ENCODE measurements at regions not wholly inside any gene's neighbourhood (a gene's known extent, or its start where the extent isn't known, plus 50 kb on each side); places are given as distances from the start of the nearest gene placed in this dataset.
"Not testable (repeated sequence)": the region's sequence is repeated elsewhere in the genome, so short reads cannot be mapped to it uniquely, and the experiment has no call there.

DNA sequence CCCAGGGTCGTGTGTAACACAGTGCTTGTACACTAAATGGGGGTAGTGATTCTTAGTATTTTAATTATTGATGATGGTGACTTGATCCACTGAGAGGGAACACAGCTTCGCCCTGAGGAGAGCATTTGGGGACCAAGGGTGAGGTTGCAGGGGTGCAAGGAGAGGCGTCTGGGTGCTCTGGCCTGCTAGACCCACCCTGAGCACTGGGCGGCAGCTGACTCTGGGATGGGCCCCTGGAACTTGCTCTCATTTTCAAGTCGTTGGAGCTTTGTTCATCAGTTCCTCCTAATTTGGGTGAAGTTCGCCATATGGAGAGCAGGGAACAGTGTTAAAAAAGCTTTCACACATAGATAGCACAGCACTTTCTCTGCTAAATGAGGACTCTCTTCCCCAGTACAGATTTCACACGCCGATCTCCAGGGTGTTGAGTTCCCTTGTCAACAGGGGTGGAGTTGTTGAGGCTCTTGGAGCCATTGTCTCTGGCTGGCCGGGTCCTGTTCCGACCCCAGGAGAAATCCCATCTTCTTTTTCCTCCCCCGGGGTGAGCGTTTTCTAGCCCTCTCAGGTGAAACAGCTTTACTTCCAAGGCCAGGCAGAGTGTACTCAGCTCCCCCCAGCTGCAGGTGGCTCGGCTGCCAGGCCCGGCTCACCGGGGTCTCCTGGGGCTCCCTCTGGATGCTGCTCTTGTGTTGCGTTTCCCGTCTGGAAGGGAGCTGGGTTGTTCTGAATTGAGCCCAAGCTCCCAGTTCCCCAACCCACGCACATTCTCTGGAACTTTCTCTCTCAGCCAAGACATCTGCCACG lies 367.4 kb downstream of the RPS6KC1 start:
- H3K4me1 Mint-ChIP-seq, result no peaks in the 10 kb centered on the region
- H3K27ac ChIP-seq (ENCODE audit: low read length in 2 of 2), result no peak overlapping the region
- ChIA-PET POLR2A (no interaction called here), CTCF (no interaction called here)
- H3K9me3 ChIP-seq (ENCODE audit: control extremely low read depth in 1 of 3, control insufficient read depth in 2 of 3, insufficient read depth in 1 of 3, low read length in 2 of 3), result peaks cover 0 to 20% (median 0%) of the 10 kb centered on the region in 3 donors
- no peak overlapping the region for H3K9ac ChIP-seq (ENCODE audit: low read length)
- no peak overlapping the region for H3K4me3 ChIP-seq (ENCODE audit: control extremely low read depth in 1 of 5, extremely low read depth in 1 of 5, insufficient read depth in 1 of 5, low read depth in 2 of 5, low read length in 4 of 5)
- no peak overlapping the region for H3K4me3 Mint-ChIP-seq
- no peak overlapping the region for H2AFZ ChIP-seq (ENCODE audit: insufficient read depth, low read depth, low read length, poor library complexity, severe bottlenecking)
- H3K36me3 ChIP-seq (replicated peaks in 1 of 2; ENCODE audit: control extremely low read depth in 1 of 2, control insufficient read depth in 1 of 2, extremely low read depth in 1 of 2, insufficient read depth in 2 of 2, low read length in 1 of 2), result no peaks in the 10 kb centered on the region
- no peak for DNase-seq
- H3K4me2 ChIP-seq (replicated peaks; ENCODE audit: low read depth, low read length, poor library complexity, severe bottlenecking), result no peak overlapping the region
- intact Hi-C loops (cut with micrococcal nuclease), result no loop called here
- no peaks in the 10 kb centered on the region for H3K27me3 ChIP-seq (replicated peaks in 1 of 4; ENCODE audit: control extremely low read depth in 1 of 4, control insufficient read depth in 3 of 4, insufficient read depth in 4 of 4, low read length in 3 of 4)
- ATAC-seq (ENCODE audit: low read depth), result no peak
- no peak overlapping the region for H3K27ac Mint-ChIP-seq
- no peaks in the 10 kb centered on the region for H3K4me1 ChIP-seq (ENCODE audit: control insufficient read depth in 2 of 2, insufficient read depth in 2 of 2, low read length in 2 of 2)
- WGBS (ENCODE audit: insufficient coverage), result 73% methylated on average over 16 of the region's 19 CpGs
- H3K79me2 ChIP-seq (ENCODE audit: control insufficient read depth, insufficient read depth, low read length), result no peaks in the 10 kb centered on the region
- no peaks in the 10 kb centered on the region for H3K9me3 Mint-ChIP-seq (ENCODE audit: insufficient read depth)
- no peak for TF ChIP-seq EZH2 (IDR thresholded peaks at IDR 0.05; ENCODE audit: borderline replicate concordance, insufficient read depth, low read depth, low read length, poor library complexity, severe bottlenecking)
- TF ChIP-seq, protein P1, sequence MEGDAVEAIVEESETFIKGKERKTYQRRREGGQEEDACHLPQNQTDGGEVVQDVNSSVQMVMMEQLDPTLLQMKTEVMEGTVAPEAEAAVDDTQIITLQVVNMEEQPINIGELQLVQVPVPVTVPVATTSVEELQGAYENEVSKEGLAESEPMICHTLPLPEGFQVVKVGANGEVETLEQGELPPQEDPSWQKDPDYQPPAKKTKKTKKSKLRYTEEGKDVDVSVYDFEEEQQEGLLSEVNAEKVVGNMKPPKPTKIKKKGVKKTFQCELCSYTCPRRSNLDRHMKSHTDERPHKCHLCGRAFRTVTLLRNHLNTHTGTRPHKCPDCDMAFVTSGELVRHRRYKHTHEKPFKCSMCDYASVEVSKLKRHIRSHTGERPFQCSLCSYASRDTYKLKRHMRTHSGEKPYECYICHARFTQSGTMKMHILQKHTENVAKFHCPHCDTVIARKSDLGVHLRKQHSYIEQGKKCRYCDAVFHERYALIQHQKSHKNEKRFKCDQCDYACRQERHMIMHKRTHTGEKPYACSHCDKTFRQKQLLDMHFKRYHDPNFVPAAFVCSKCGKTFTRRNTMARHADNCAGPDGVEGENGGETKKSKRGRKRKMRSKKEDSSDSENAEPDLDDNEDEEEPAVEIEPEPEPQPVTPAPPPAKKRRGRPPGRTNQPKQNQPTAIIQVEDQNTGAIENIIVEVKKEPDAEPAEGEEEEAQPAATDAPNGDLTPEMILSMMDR (IDR thresholded peaks at IDR 0.05), result no peak
- H4K20me1 ChIP-seq (ENCODE audit: control insufficient read depth, insufficient read depth, low read length, poor library complexity, severe bottlenecking), result no peaks in the 10 kb centered on the region
- H3K27me3 Mint-ChIP-seq, result no peaks in the 10 kb centered on the region

DNA sequence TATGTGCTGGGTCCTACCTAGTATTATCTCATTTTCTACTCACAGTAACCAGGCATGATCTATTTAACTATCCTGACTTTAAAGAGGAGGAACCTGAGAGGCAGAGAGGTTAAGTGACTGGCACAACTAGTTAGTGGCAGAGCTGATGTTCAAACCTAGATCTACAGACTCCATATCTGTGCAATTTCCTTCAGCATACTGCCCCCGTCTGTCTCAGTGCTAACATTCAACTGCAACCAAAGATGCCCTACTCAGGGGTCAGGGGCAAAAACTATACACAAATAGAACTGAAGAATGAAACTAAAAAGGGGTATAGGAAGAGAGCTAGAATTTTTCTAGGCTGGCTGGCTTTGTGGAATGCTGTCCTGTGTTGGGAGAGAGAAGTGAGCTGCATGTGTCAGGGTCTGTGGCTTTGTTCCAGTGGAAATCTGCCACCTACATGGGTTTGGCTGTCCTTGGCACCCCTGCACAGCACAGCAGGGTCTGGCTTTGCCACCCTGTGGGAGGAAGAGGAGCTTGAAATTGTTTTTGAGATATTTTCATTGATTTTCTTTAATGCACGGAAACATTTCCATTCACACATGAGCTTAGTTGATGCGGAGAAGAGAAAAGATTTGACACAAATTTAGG lies 368.5 kb downstream of the RPS6KC1 start:
- H3K9ac ChIP-seq (ENCODE audit: low read length), result no peak overlapping the region
- H3K36me3 ChIP-seq (replicated peaks in 1 of 2; ENCODE audit: control extremely low read depth in 1 of 2, control insufficient read depth in 1 of 2, extremely low read depth in 1 of 2, insufficient read depth in 2 of 2, low read length in 1 of 2), result no peaks in the 10 kb centered on the region
- Mint-ChIP-seq H3K27ac (no peak overlapping the region), H3K9me3 (ENCODE audit: insufficient read depth) (no peaks in the 10 kb centered on the region), H3K4me1 (no peaks in the 10 kb centered on the region), H3K4me3 (no peak overlapping the region), H3K27me3 (no peaks in the 10 kb centered on the region)
- ChIA-PET POLR2A (no interaction called here), CTCF (no interaction called here)
- TF ChIP-seq, protein P1 (IDR thresholded peaks at IDR 0.05), result no peak
- no peak for TF ChIP-seq EZH2 (IDR thresholded peaks at IDR 0.05; ENCODE audit: borderline replicate concordance, insufficient read depth, low read depth, low read length, poor library complexity, severe bottlenecking)
- H3K9me3 ChIP-seq (ENCODE audit: control extremely low read depth in 1 of 3, control insufficient read depth in 2 of 3, insufficient read depth in 1 of 3, low read length in 2 of 3), result peaks cover 0 to 20% (median 0%) of the 10 kb centered on the region in 3 donors
- no peaks in the 10 kb centered on the region for H4K20me1 ChIP-seq (ENCODE audit: control insufficient read depth, insufficient read depth, low read length, poor library complexity, severe bottlenecking)
- DNase-seq, result no peak
- ATAC-seq (ENCODE audit: low read depth), result no peak
- no peaks in the 10 kb centered on the region for H3K4me1 ChIP-seq (ENCODE audit: control insufficient read depth in 2 of 2, insufficient read depth in 2 of 2, low read length in 2 of 2)
- H2AFZ ChIP-seq (ENCODE audit: insufficient read depth, low read depth, low read length, poor library complexity, severe bottlenecking), result no peak overlapping the region
- no peak overlapping the region for H3K27ac ChIP-seq (ENCODE audit: low read length in 2 of 2)
- H3K4me2 ChIP-seq (replicated peaks; ENCODE audit: low read depth, low read length, poor library complexity, severe bottlenecking), result no peak overlapping the region
- 80% methylated on average over 1 of the region's 3 CpGs for WGBS (ENCODE audit: insufficient coverage)
- no peaks in the 10 kb centered on the region for H3K79me2 ChIP-seq (ENCODE audit: control insufficient read depth, insufficient read depth, low read length)
- no peaks in the 10 kb centered on the region for H3K27me3 ChIP-seq (replicated peaks in 1 of 4; ENCODE audit: control extremely low read depth in 1 of 4, control insufficient read depth in 3 of 4, insufficient read depth in 4 of 4, low read length in 3 of 4)
- intact Hi-C loops (cut with micrococcal nuclease), result no loop called here
- no peak overlapping the region for H3K4me3 ChIP-seq (ENCODE audit: control extremely low read depth in 1 of 5, extremely low read depth in 1 of 5, insufficient read depth in 1 of 5, low read depth in 2 of 5, low read length in 4 of 5)

DNA sequence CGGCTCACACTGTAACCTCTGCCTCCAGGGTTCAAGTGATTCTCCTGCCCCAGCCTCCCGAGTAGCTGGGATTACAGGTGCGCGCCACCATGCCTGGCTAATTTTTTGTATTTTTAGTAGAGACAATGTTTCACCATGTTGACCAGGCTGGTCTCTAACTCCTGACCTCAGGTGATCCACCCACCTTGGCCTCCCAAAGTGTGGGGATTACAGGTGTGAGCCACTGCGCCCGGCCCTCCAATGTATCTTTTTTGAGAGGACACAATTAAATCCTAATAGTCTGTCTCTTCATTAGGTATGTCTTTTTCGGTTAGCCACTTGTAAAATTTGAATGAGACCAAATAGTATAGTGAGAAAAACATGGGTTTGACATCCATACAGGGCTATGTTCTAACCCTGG lies 370.1 kb downstream of the RPS6KC1 start:
- H2AFZ ChIP-seq (ENCODE audit: insufficient read depth, low read depth, low read length, poor library complexity, severe bottlenecking); POLR2A ChIA-PET; H3K4me3 Mint-ChIP-seq; H3K4me1 Mint-ChIP-seq; H4K20me1 ChIP-seq (ENCODE audit: control insufficient read depth, insufficient read depth, low read length, poor library complexity, severe bottlenecking); H3K4me1 ChIP-seq (ENCODE audit: control insufficient read depth in 2 of 2, insufficient read depth in 2 of 2, low read length in 2 of 2); H3K4me2 ChIP-seq (replicated peaks; ENCODE audit: low read depth, low read length, poor library complexity, severe bottlenecking); H3K9me3 Mint-ChIP-seq (ENCODE audit: insufficient read depth); H3K27me3 Mint-ChIP-seq; H3K27ac ChIP-seq (ENCODE audit: low read length in 2 of 2); H3K9ac ChIP-seq (ENCODE audit: low read length); DNase-seq; H3K36me3 ChIP-seq (replicated peaks in 1 of 2; ENCODE audit: control extremely low read depth in 1 of 2, control insufficient read depth in 1 of 2, extremely low read depth in 1 of 2, insufficient read depth in 2 of 2, low read length in 1 of 2); H3K4me3 ChIP-seq (ENCODE audit: control extremely low read depth in 1 of 5, extremely low read depth in 1 of 5, insufficient read depth in 1 of 5, low read depth in 2 of 5, low read length in 4 of 5); H3K79me2 ChIP-seq (ENCODE audit: control insufficient read depth, insufficient read depth, low read length); intact Hi-C loops (cut with micrococcal nuclease); H3K27ac Mint-ChIP-seq; CTCF ChIA-PET; ATAC-seq (ENCODE audit: low read depth); H3K27me3 ChIP-seq (replicated peaks in 1 of 4; ENCODE audit: control extremely low read depth in 1 of 4, control insufficient read depth in 3 of 4, insufficient read depth in 4 of 4, low read length in 3 of 4): not testable (repeated sequence)
- WGBS (ENCODE audit: insufficient coverage), result no CpG with 5 or more reads among the region's 7 CpGs
- H3K9me3 ChIP-seq (ENCODE audit: control extremely low read depth in 1 of 3, control insufficient read depth in 2 of 3, insufficient read depth in 1 of 3, low read length in 2 of 3), result peaks cover 0 to 20% (median 0%) of the 10 kb centered on the region in 3 donors

All from B cell (primary cell).